ENCODE measurements at regions not wholly inside any gene's neighbourhood (a gene's known extent, or its start where the extent isn't known, plus 50 kb on each side); places are given as distances from the start of the nearest gene placed in this dataset.

GRCh38 chr18:64566456-64566855 lies 417.6 kb upstream of the LINC00305 start:
- Mint-ChIP-seq H3K27me3 (no peaks in the 10 kb centered on the region), H3K36me3 (no peaks in the 10 kb centered on the region), H3K27ac (no peak overlapping the region), H3K9me3 (no peaks in the 10 kb centered on the region), H3K4me3 (no peak overlapping the region), H3K4me1 (no peaks in the 10 kb centered on the region)
- ATAC-seq (ENCODE audit: low read depth) (no peak), DNase-seq (ENCODE audit: low spot score in 2 of 2) (no peak)

- Mint-ChIP-seq H3K36me3 (no peaks in the 10 kb centered on the region), H3K27ac (no peak overlapping the region), H3K4me3 (no peak overlapping the region), H3K4me1 (no peaks in the 10 kb centered on the region), H3K27me3 (no peaks in the 10 kb centered on the region), H3K9me3 (no peaks in the 10 kb centered on the region)
- ATAC-seq (ENCODE audit: low read depth) = no peak
- DNase-seq (ENCODE audit: low spot score in 2 of 2) = no peak
Measured at GRCh38 chr18:64562651-64563050, 413.8 kb upstream of the LINC00305 start.

GRCh38 chr18:64546451-64546850 lies 397.6 kb upstream of the LINC00305 start:
- ATAC-seq (ENCODE audit: low read depth) = peak; percentile 42
- Mint-ChIP-seq H3K27ac (no peak overlapping the region), H3K9me3 (no peaks in the 10 kb centered on the region), H3K4me1 (no peaks in the 10 kb centered on the region), H3K36me3 (no peaks in the 10 kb centered on the region), H3K4me3 (no peak overlapping the region), H3K27me3 (no peaks in the 10 kb centered on the region)
- no peak for DNase-seq (ENCODE audit: low spot score in 2 of 2)

GRCh38 chr18:64539847-64540246 lies 391.0 kb upstream of the LINC00305 start:
- Mint-ChIP-seq H3K9me3 (peaks cover 1% of the 10 kb centered on the region), H3K36me3 (no peaks in the 10 kb centered on the region), H3K27ac (no peak overlapping the region), H3K4me3 (no peak overlapping the region), H3K4me1 (peaks cover 5% of the 10 kb centered on the region), H3K27me3 (no peaks in the 10 kb centered on the region)
- DNase-seq (ENCODE audit: low spot score in 2 of 2) = no peak
- peak; percentile 62 for ATAC-seq (ENCODE audit: low read depth)

GRCh38 chr18:64528646-64529045 lies 379.8 kb upstream of the LINC00305 start:
- ATAC-seq (ENCODE audit: low read depth) (no peak), DNase-seq (ENCODE audit: low spot score in 2 of 2) (no peak)
- H3K27me3 Mint-ChIP-seq = no peaks in the 10 kb centered on the region

GRCh38 chr18:64519201-64519600 lies 370.3 kb upstream of the LINC00305 start:
- Mint-ChIP-seq H3K27ac (no peak overlapping the region), H3K36me3 (peaks cover 3% of the 10 kb centered on the region), H3K9me3 (peaks cover 9% of the 10 kb centered on the region), H3K4me1 (no peaks in the 10 kb centered on the region), H3K27me3 (peaks cover 6% of the 10 kb centered on the region), H3K4me3 (no peak overlapping the region)
- ATAC-seq (ENCODE audit: low read depth) = no peak
- no peak for DNase-seq (ENCODE audit: low spot score in 2 of 2)

More at GRCh38 chr18:64528646-64529045, 379.8 kb upstream of the LINC00305 start:
- H3K36me3 Mint-ChIP-seq = no peaks in the 10 kb centered on the region
- no peaks in the 10 kb centered on the region for H3K9me3 Mint-ChIP-seq
- peaks cover 2% of the 10 kb centered on the region for H3K4me1 Mint-ChIP-seq
- no peak overlapping the region for H3K4me3 Mint-ChIP-seq
- H3K27ac Mint-ChIP-seq = no peak overlapping the region

- Mint-ChIP-seq H3K27me3 (peaks cover 6% of the 10 kb centered on the region), H3K9me3 (peaks cover 9% of the 10 kb centered on the region), H3K4me3 (no peak overlapping the region), H3K36me3 (peaks cover 3% of the 10 kb centered on the region), H3K27ac (no peak overlapping the region), H3K4me1 (no peaks in the 10 kb centered on the region)
- ATAC-seq (ENCODE audit: low read depth) (no peak), DNase-seq (ENCODE audit: low spot score in 2 of 2) (no peak)
Measured at GRCh38 chr18:64518191-64518590, 369.3 kb upstream of the LINC00305 start.

GRCh38 chr18:64513401-64513800 lies 364.5 kb upstream of the LINC00305 start:
- ATAC-seq (ENCODE audit: low read depth) (no peak), DNase-seq (ENCODE audit: low spot score in 2 of 2) (no peak)
- no peaks in the 10 kb centered on the region for H3K36me3 Mint-ChIP-seq
- no peaks in the 10 kb centered on the region for H3K9me3 Mint-ChIP-seq
- H3K27ac Mint-ChIP-seq = no peak overlapping the region
- peaks cover 3% of the 10 kb centered on the region for H3K27me3 Mint-ChIP-seq
- no peak overlapping the region for H3K4me3 Mint-ChIP-seq
- H3K4me1 Mint-ChIP-seq = no peaks in the 10 kb centered on the region

GRCh38 chr18:64490207-64490606 lies 341.3 kb upstream of the LINC00305 start:
- Mint-ChIP-seq H3K27ac (no peak overlapping the region), H3K27me3 (peaks cover 2% of the 10 kb centered on the region), H3K36me3 (no peaks in the 10 kb centered on the region), H3K9me3 (no peaks in the 10 kb centered on the region), H3K4me1 (no peaks in the 10 kb centered on the region), H3K4me3 (no peak overlapping the region)
- ATAC-seq (ENCODE audit: low read depth) (no peak), DNase-seq (ENCODE audit: low spot score in 2 of 2) (no peak)

GRCh38 chr18:64488698-64489097 lies 339.8 kb upstream of the LINC00305 start:
- DNase-seq (ENCODE audit: low spot score in 2 of 2) (no peak), ATAC-seq (ENCODE audit: low read depth) (no peak)
- peaks cover 2% of the 10 kb centered on the region for H3K27me3 Mint-ChIP-seq
- H3K4me3 Mint-ChIP-seq = no peak overlapping the region
- no peaks in the 10 kb centered on the region for H3K36me3 Mint-ChIP-seq
- no peaks in the 10 kb centered on the region for H3K9me3 Mint-ChIP-seq
- no peak overlapping the region for H3K27ac Mint-ChIP-seq
- no peaks in the 10 kb centered on the region for H3K4me1 Mint-ChIP-seq

GRCh38 chr18:64474773-64475172 lies 325.9 kb upstream of the LINC00305 start:
- ATAC-seq (ENCODE audit: low read depth) (no peak), DNase-seq (ENCODE audit: low spot score in 2 of 2) (no peak)
- Mint-ChIP-seq H3K9me3 (no peaks in the 10 kb centered on the region), H3K27me3 (no peaks in the 10 kb centered on the region), H3K4me3 (no peak overlapping the region), H3K36me3 (no peaks in the 10 kb centered on the region), H3K27ac (no peak overlapping the region), H3K4me1 (no peaks in the 10 kb centered on the region)

GRCh38 chr18:64474255-64474654 lies 325.4 kb upstream of the LINC00305 start:
- Mint-ChIP-seq H3K4me1 (no peaks in the 10 kb centered on the region), H3K27me3 (no peaks in the 10 kb centered on the region), H3K4me3 (no peak overlapping the region), H3K9me3 (no peaks in the 10 kb centered on the region), H3K36me3 (no peaks in the 10 kb centered on the region), H3K27ac (no peak overlapping the region)
- ATAC-seq (ENCODE audit: low read depth) (no peak), DNase-seq (ENCODE audit: low spot score in 2 of 2) (no peak)

- peaks cover 1% of the 10 kb centered on the region for H3K27me3 Mint-ChIP-seq
- no peak overlapping the region for H3K4me3 Mint-ChIP-seq
- no peaks in the 10 kb centered on the region for H3K36me3 Mint-ChIP-seq
- no peaks in the 10 kb centered on the region for H3K9me3 Mint-ChIP-seq
- no peaks in the 10 kb centered on the region for H3K4me1 Mint-ChIP-seq
- H3K27ac Mint-ChIP-seq = no peak overlapping the region
- DNase-seq (ENCODE audit: low spot score in 2 of 2) (no peak), ATAC-seq (ENCODE audit: low read depth) (no peak)
Measured at GRCh38 chr18:64449434-64449833, 300.5 kb upstream of the LINC00305 start.

GRCh38 chr18:64444819-64445218 lies 295.9 kb upstream of the LINC00305 start:
- Mint-ChIP-seq H3K27me3 (peaks cover 1% of the 10 kb centered on the region), H3K36me3 (no peaks in the 10 kb centered on the region), H3K9me3 (no peaks in the 10 kb centered on the region), H3K4me1 (no peaks in the 10 kb centered on the region), H3K27ac (no peak overlapping the region), H3K4me3 (no peak overlapping the region)
- DNase-seq (ENCODE audit: low spot score in 2 of 2) (no peak), ATAC-seq (ENCODE audit: low read depth) (no peak)

- no peaks in the 10 kb centered on the region for H3K27me3 Mint-ChIP-seq
- H3K27ac Mint-ChIP-seq = no peak overlapping the region
- no peaks in the 10 kb centered on the region for H3K36me3 Mint-ChIP-seq
- H3K4me3 Mint-ChIP-seq = no peak overlapping the region
- H3K9me3 Mint-ChIP-seq = peaks cover 8% of the 10 kb centered on the region
- H3K4me1 Mint-ChIP-seq = no peaks in the 10 kb centered on the region
- DNase-seq (ENCODE audit: low spot score in 2 of 2) (no peak), ATAC-seq (ENCODE audit: low read depth) (no peak)
Measured at GRCh38 chr18:64438178-64438577, 289.3 kb upstream of the LINC00305 start.
